ENCODE measurements at regions not wholly inside any gene's neighbourhood (a gene's known extent, or its start where the extent isn't known, plus 50 kb on each side); places are given as distances from the start of the nearest gene placed in this dataset.

- TF ChIP-seq CTCF (IDR thresholded peaks at IDR 0.05), result no peak
- no peak for TF ChIP-seq POLR2AphosphoS5 (IDR thresholded peaks at IDR 0.05)
Observed at GRCh38 chr13:38514575-38514974, 164.9 kb downstream of the UFM1 start.

Data from gastroesophageal sphincter (tissue), 3 donors.